ENCODE measurements at regions not wholly inside any gene's neighbourhood (a gene's known extent, or its start where the extent isn't known, plus 50 kb on each side); places are given as distances from the start of the nearest gene placed in this dataset.

GRCh38 chr18:54020966-54021365 lies 203.5 kb downstream of the MBD2 start:
- no peaks in the 10 kb centered on the region for H3K36me3 ChIP-seq (ENCODE audit: control insufficient read depth, insufficient read depth, low read length)
- H3K9me3 Mint-ChIP-seq, result no peaks in the 10 kb centered on the region
- H3K27me3 ChIP-seq (ENCODE audit: control insufficient read depth, insufficient read depth, low read length, poor library complexity, severe bottlenecking), result no peaks in the 10 kb centered on the region
- no peak overlapping the region for H3K27ac ChIP-seq (ENCODE audit: low read depth, low read length)
- no peak overlapping the region for H3K27ac Mint-ChIP-seq
- H3K4me3 ChIP-seq (ENCODE audit: low read length), result no peak overlapping the region
- H3K9ac ChIP-seq (ENCODE audit: extremely low read depth, low read length, poor library complexity, severe bottlenecking), result no peak overlapping the region
- H3K4me1 Mint-ChIP-seq, result peaks cover 4% of the 10 kb centered on the region
- no peaks in the 10 kb centered on the region for H3K9me3 ChIP-seq (ENCODE audit: control insufficient read depth, low read length)
- H3K4me1 ChIP-seq (ENCODE audit: control insufficient read depth, insufficient read depth, low read length), result no peaks in the 10 kb centered on the region
- H3K27me3 Mint-ChIP-seq (ENCODE audit: insufficient read depth), result no peaks in the 10 kb centered on the region
- TF ChIP-seq, protein P1, sequence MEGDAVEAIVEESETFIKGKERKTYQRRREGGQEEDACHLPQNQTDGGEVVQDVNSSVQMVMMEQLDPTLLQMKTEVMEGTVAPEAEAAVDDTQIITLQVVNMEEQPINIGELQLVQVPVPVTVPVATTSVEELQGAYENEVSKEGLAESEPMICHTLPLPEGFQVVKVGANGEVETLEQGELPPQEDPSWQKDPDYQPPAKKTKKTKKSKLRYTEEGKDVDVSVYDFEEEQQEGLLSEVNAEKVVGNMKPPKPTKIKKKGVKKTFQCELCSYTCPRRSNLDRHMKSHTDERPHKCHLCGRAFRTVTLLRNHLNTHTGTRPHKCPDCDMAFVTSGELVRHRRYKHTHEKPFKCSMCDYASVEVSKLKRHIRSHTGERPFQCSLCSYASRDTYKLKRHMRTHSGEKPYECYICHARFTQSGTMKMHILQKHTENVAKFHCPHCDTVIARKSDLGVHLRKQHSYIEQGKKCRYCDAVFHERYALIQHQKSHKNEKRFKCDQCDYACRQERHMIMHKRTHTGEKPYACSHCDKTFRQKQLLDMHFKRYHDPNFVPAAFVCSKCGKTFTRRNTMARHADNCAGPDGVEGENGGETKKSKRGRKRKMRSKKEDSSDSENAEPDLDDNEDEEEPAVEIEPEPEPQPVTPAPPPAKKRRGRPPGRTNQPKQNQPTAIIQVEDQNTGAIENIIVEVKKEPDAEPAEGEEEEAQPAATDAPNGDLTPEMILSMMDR (conservative IDR thresholded peaks at IDR 0.05), result no peak
- H3K36me3 Mint-ChIP-seq (ENCODE audit: low read depth), result no peaks in the 10 kb centered on the region
- DNase-seq, result no peak
- H3K4me3 Mint-ChIP-seq, result no peak overlapping the region

DNA sequence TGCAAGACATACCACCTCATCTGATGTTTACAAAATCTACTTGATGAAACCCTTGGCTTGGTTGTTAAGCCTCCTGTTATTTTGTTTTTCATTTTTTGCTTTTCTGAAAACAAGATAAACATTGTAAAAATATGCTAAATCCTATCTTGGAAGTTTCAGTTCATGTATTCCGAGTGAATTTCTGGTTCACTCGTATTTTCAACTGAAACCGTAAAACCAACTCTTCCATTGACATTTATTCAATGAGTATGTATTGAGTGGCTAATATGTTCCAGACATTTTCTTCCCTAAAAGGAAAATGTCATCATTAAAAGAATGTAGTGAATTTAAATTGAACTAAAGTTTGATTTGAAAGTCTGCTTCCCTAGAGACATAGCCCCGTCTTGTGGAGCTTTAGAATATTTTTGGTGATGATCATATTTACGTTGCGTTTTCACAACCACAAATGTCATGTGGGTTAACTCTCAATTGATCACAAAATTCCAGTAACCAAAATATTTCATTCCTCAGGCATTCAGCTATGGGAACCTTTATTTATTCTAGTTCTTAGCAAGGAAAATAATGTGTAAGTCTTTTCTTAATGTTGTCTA lies 204.2 kb downstream of the MBD2 start:
- Mint-ChIP-seq H3K4me3 (no peak overlapping the region), H3K36me3 (ENCODE audit: low read depth) (no peaks in the 10 kb centered on the region)
- 90% methylated on average over 6 of the region's 6 CpGs; no CpG with 5 or more reads in 1 of the 2 experiments for WGBS, 2 experiments (ENCODE audit: insufficient coverage in 1 of 2, insufficient read length in 1 of 2)

GRCh38 chr18:54019641-54020040 lies 204.8 kb downstream of the MBD2 start:
- H3K36me3 Mint-ChIP-seq (ENCODE audit: low read depth), result no peaks in the 10 kb centered on the region
- Histone ChIP-seq H3K4me3 (ENCODE audit: low read length) (no peak overlapping the region), H3K9me3 (ENCODE audit: control insufficient read depth, low read length) (no peaks in the 10 kb centered on the region), H3K9ac (ENCODE audit: extremely low read depth, low read length, poor library complexity, severe bottlenecking) (no peak overlapping the region), H3K27ac (ENCODE audit: low read depth, low read length) (no peak overlapping the region), H3K36me3 (ENCODE audit: control insufficient read depth, insufficient read depth, low read length) (no peaks in the 10 kb centered on the region), H3K4me1 (ENCODE audit: control insufficient read depth, insufficient read depth, low read length) (no peaks in the 10 kb centered on the region), H3K27me3 (ENCODE audit: control insufficient read depth, insufficient read depth, low read length, poor library complexity, severe bottlenecking) (no peaks in the 10 kb centered on the region)
- no peak overlapping the region for H3K4me3 Mint-ChIP-seq
- TF ChIP-seq, protein P1 (conservative IDR thresholded peaks at IDR 0.05), result no peak
- WGBS, 2 experiments (ENCODE audit: insufficient coverage in 1 of 2, insufficient read length in 1 of 2), result 89 to 97% methylated on average over 2 to 3 of the region's 3 CpGs
- no peaks in the 10 kb centered on the region for H3K27me3 Mint-ChIP-seq (ENCODE audit: insufficient read depth)
- peaks cover 4% of the 10 kb centered on the region for H3K4me1 Mint-ChIP-seq
- no peak overlapping the region for H3K27ac Mint-ChIP-seq
- no peak for DNase-seq
- no peaks in the 10 kb centered on the region for H3K9me3 Mint-ChIP-seq

More for the DNA sequence above, 204.2 kb downstream of the MBD2 start:
- H3K36me3 ChIP-seq (ENCODE audit: control insufficient read depth, insufficient read depth, low read length), result no peaks in the 10 kb centered on the region
- H3K9ac ChIP-seq (ENCODE audit: extremely low read depth, low read length, poor library complexity, severe bottlenecking), result no peak overlapping the region
- TF ChIP-seq, protein P1 (conservative IDR thresholded peaks at IDR 0.05), result no peak
- no peak for DNase-seq
- H3K27ac Mint-ChIP-seq, result no peak overlapping the region
- H3K4me1 Mint-ChIP-seq, result peaks cover 4% of the 10 kb centered on the region
- H3K4me3 ChIP-seq (ENCODE audit: low read length), result no peak overlapping the region
- no peaks in the 10 kb centered on the region for H3K9me3 ChIP-seq (ENCODE audit: control insufficient read depth, low read length)
- no peak overlapping the region for H3K27ac ChIP-seq (ENCODE audit: low read depth, low read length)
- no peaks in the 10 kb centered on the region for H3K27me3 Mint-ChIP-seq (ENCODE audit: insufficient read depth)
- H3K27me3 ChIP-seq (ENCODE audit: control insufficient read depth, insufficient read depth, low read length, poor library complexity, severe bottlenecking), result no peaks in the 10 kb centered on the region
- no peaks in the 10 kb centered on the region for H3K9me3 Mint-ChIP-seq
- H3K4me1 ChIP-seq (ENCODE audit: control insufficient read depth, insufficient read depth, low read length), result no peaks in the 10 kb centered on the region

All from endodermal cell (in vitro differentiated cells).